HEK293 (cell line): ENCODE measurements at regions not wholly inside any gene's neighbourhood (a gene's known extent, or its start where the extent isn't known, plus 50 kb on each side); places are given as distances from the start of the nearest gene placed in this dataset.

Source experiments
- CTCF ChIA-PET: fragments of 350-600 bp; formaldehyde crosslinking; extraction: SDS; loops from one replicate; lab custom pipeline; 2021; ENCODE audit warnings: antibody characterized with exemption; lab: Yijun Ruan, JAX
- POLR2A ChIA-PET: fragments of 300-600 bp; formaldehyde crosslinking; extraction: SDS; loops from one replicate; lab custom pipeline; 2020; ENCODE audit warnings: antibody characterized with exemption, inconsistent platforms; lab: Yijun Ruan, JAX
- H3K27ac ChIP-seq: fragments of 200-500 bp; sonication (Bioruptor generic); 2 replicates; pipeline ENCODE4 v1.5.1; 2014; ENCODE audit warnings: low read depth, low read length, control low read depth, inconsistent platforms; ENCODE audit errors: extremely low read depth
- H3K36me3 ChIP-seq, 2 experiments: fragments of 200-500 bp in 1 of 2; sonication (Bioruptor generic) in 1 of 2; 1 replicate in 1 of 2; 2 replicates in 1 of 2; pipeline ENCODE4 v1.5.1; 2014 to 2017; ENCODE audit warnings: inconsistent platforms in 2 of 2, low read length in 2 of 2; ENCODE audit not compliant: control insufficient read depth in 2 of 2, insufficient read depth in 1 of 2
- H3K4me1 ChIP-seq: fragments of 200-500 bp; sonication (Bioruptor generic); 2 replicates; pipeline ENCODE4 v1.5.1; 2014; ENCODE audit warnings: mild to moderate bottlenecking, low read length, inconsistent platforms; ENCODE audit not compliant: control insufficient read depth, insufficient read depth
- H3K4me3 ChIP-seq: 2 replicates; pipeline ENCODE4 v1.5.1; 2011; ENCODE audit warnings: low read depth, mild to moderate bottlenecking, control low read depth, low read length, moderate library complexity
- H3K9me3 ChIP-seq: fragments of 200-500 bp; sonication (Bioruptor generic); 2 replicates; pipeline ENCODE4 v1.5.1; 2014; ENCODE audit warnings: low read depth, low read length, inconsistent platforms; ENCODE audit not compliant: control insufficient read depth, insufficient read depth
- HOXA7 ChIP-seq: sonication (generic); formaldehyde crosslinking; IDR thresholded peaks from 2 replicates; pipeline ENCODE4 v1.8.1; 2022; ENCODE audit warnings: missing genetic modification reagents, borderline replicate concordance
- KLF16 ChIP-seq: fragments of 450-650 bp; formaldehyde crosslinking; IDR thresholded peaks from 2 replicates; pipeline ENCODE4 v1.5.1; 2017; ENCODE audit warnings: missing biosample characterization, missing genetic modification characterization
- MEIS1 ChIP-seq: sonication (generic); formaldehyde crosslinking; IDR thresholded peaks from 2 replicates; pipeline ENCODE4 v1.8.1; 2022; ENCODE audit warnings: missing genetic modification reagents, mild to moderate bottlenecking, borderline replicate concordance
- REPIN1 ChIP-seq: fragments of 450-650 bp; formaldehyde crosslinking; IDR thresholded peaks from 2 replicates; pipeline ENCODE4 v1.5.1; 2017; ENCODE audit warnings: missing biosample characterization, missing genetic modification characterization, low read depth
- ZBTB17 ChIP-seq: fragments of 450-650 bp; formaldehyde crosslinking; IDR thresholded peaks from 2 replicates; pipeline ENCODE4 v1.5.1; 2016; ENCODE audit warnings: missing biosample characterization, missing genetic modification characterization
- ZBTB20 ChIP-seq: fragments of 450-650 bp; formaldehyde crosslinking; IDR thresholded peaks from 2 replicates; pipeline ENCODE4 v1.5.1; 2016; ENCODE audit warnings: missing biosample characterization, missing genetic modification characterization
- ZNF174 ChIP-seq: fragments of 450-650 bp; formaldehyde crosslinking; IDR thresholded peaks from 2 replicates; pipeline ENCODE4 v1.5.0; 2017; ENCODE audit warnings: missing biosample characterization, mild to moderate bottlenecking, missing genetic modification characterization
- ZNF2 ChIP-seq: fragments of 450-650 bp; formaldehyde crosslinking; IDR thresholded peaks from 2 replicates; pipeline ENCODE4 v1.5.1; 2016; ENCODE audit warnings: missing biosample characterization, missing genetic modification characterization
- ZNF248 ChIP-seq: fragments of 450-650 bp; formaldehyde crosslinking; IDR thresholded peaks from 2 replicates; pipeline ENCODE4 v1.5.1; 2017; ENCODE audit warnings: missing biosample characterization, missing genetic modification characterization
- ZNF266 ChIP-seq: fragments of 450-650 bp; formaldehyde crosslinking; IDR thresholded peaks from 2 replicates; pipeline ENCODE4 v1.5.1; 2016; ENCODE audit warnings: missing biosample characterization, missing genetic modification characterization, low read depth
- ZNF350 ChIP-seq: fragments of 450-650 bp; formaldehyde crosslinking; IDR thresholded peaks from 2 replicates; pipeline ENCODE4 v1.5.0; 2017; ENCODE audit warnings: missing biosample characterization, mild to moderate bottlenecking, missing genetic modification characterization
- ZNF404 ChIP-seq: fragments of 450-650 bp; formaldehyde crosslinking; IDR thresholded peaks from 2 replicates; pipeline ENCODE4 v1.5.1; 2017; ENCODE audit warnings: missing biosample characterization, missing genetic modification characterization
- ZNF530 ChIP-seq: fragments of 450-650 bp; formaldehyde crosslinking; IDR thresholded peaks from 2 replicates; pipeline ENCODE4 v1.5.1; 2016; ENCODE audit warnings: low read depth, missing biosample characterization, missing genetic modification characterization
- ZNF585B ChIP-seq: fragments of 450-650 bp; formaldehyde crosslinking; IDR thresholded peaks from 2 replicates; pipeline ENCODE4 v1.5.1; 2016; ENCODE audit warnings: missing biosample characterization, missing genetic modification characterization
- ZNF660 ChIP-seq: fragments of 450-650 bp; IDR thresholded peaks from 2 replicates; pipeline ENCODE4 v1.5.1; 2018; ENCODE audit warnings: missing biosample characterization, mild to moderate bottlenecking, missing genetic modification characterization
- ZNF777 ChIP-seq: fragments of 450-650 bp; formaldehyde crosslinking; IDR thresholded peaks from 2 replicates; pipeline ENCODE4 v1.5.1; 2017; ENCODE audit warnings: missing biosample characterization, missing genetic modification characterization, borderline replicate concordance
- ZNF792 ChIP-seq: fragments of 450-650 bp; formaldehyde crosslinking; IDR thresholded peaks from 2 replicates; pipeline ENCODE4 v1.5.1; 2016; ENCODE audit warnings: missing biosample characterization, missing genetic modification characterization
- ZNF843 ChIP-seq: fragments of 450-650 bp; formaldehyde crosslinking; IDR thresholded peaks from 2 replicates; pipeline ENCODE4 v1.5.1; 2016; ENCODE audit warnings: missing biosample characterization, missing genetic modification characterization
- ZSCAN16 ChIP-seq: fragments of 450-650 bp; formaldehyde crosslinking; IDR thresholded peaks from 2 replicates; pipeline ENCODE4 v1.5.1; 2016; ENCODE audit warnings: missing biosample characterization, missing genetic modification characterization
- TF ChIP-seq, protein P1 (sequence below): sonication (generic); formaldehyde crosslinking; IDR thresholded peaks from 2 replicates; pipeline ENCODE4 v1.8.1; 2022; ENCODE audit warnings: mild to moderate bottlenecking, moderate library complexity, missing genetic modification reagents
- TF ChIP-seq, protein P2 (sequence below): fragments of 450-650 bp; formaldehyde crosslinking; IDR thresholded peaks from 2 replicates; pipeline ENCODE4 v1.5.1; 2016; ENCODE audit warnings: missing biosample characterization, missing genetic modification characterization
- TF ChIP-seq, protein P3 (sequence below): fragments of 450-650 bp; formaldehyde crosslinking; IDR thresholded peaks from 2 replicates; pipeline ENCODE4 v1.5.1; 2016; ENCODE audit warnings: missing biosample characterization, missing genetic modification characterization
- TF ChIP-seq, protein P4 (sequence below): fragments of 450-650 bp; formaldehyde crosslinking; optimal IDR thresholded peaks from 2 replicates; pipeline ENCODE3; 2016; ENCODE audit warnings: missing biosample characterization, mild to moderate bottlenecking, missing genetic modification characterization
- TF ChIP-seq, protein P5 (sequence below): fragments of 450-650 bp; formaldehyde crosslinking; IDR thresholded peaks from 2 replicates; pipeline ENCODE4 v1.5.1; 2016; ENCODE audit warnings: missing biosample characterization, missing genetic modification characterization

DNA sequence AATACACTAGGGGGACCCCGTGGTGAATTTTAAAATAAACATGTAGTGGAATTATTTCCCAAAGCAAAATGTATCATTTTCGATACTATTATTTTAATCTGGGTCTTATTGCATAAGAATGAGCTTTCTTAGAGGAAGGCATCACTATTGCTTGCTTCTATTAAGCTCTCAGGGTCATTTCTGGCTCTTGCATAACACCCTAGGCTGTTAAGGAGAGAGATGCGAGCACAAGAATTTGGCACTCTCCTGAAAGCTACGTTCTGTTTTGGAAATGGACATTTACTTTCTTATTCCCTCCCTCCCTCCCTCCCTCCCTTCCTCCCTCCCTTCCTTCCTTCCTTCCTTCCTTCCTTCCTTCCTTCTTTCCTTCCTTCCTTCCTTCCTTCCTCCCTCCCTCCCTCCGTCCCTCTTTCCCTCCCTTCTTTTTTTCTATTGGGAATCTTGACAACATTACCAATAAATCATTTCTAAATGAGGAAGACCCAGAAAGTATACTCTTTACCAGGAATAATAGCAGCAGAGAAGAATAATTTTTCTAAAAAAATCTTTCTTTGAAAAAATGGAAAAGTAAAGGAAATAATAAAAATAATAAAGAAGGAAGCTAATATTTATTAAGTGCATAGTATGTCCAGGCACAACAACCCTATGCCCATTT, 83.6 kb upstream of the BDNF start (continued):
- TF ChIP-seq ZNF248 (tag by site-specific recombination) (no peak), ZNF585B (tag by site-specific recombination) (no peak), KLF16 (tag by site-specific recombination) (no peak), ZNF350 (tag by site-specific recombination) (no peak), ZNF530 (tag by site-specific recombination) (no peak), ZNF266 (tag by site-specific recombination) (no peak), ZNF843 (tag by site-specific recombination) (no peak)
- TF ChIP-seq, protein P1, sequence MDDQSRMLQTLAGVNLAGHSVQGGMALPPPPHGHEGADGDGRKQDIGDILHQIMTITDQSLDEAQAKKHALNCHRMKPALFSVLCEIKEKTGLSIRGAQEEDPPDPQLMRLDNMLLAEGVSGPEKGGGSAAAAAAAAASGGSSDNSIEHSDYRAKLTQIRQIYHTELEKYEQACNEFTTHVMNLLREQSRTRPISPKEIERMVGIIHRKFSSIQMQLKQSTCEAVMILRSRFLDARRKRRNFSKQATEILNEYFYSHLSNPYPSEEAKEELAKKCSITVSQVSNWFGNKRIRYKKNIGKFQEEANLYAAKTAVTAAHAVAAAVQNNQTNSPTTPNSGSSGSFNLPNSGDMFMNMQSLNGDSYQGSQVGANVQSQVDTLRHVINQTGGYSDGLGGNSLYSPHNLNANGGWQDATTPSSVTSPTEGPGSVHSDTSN, result no peak
- TF ChIP-seq, protein P2, sequence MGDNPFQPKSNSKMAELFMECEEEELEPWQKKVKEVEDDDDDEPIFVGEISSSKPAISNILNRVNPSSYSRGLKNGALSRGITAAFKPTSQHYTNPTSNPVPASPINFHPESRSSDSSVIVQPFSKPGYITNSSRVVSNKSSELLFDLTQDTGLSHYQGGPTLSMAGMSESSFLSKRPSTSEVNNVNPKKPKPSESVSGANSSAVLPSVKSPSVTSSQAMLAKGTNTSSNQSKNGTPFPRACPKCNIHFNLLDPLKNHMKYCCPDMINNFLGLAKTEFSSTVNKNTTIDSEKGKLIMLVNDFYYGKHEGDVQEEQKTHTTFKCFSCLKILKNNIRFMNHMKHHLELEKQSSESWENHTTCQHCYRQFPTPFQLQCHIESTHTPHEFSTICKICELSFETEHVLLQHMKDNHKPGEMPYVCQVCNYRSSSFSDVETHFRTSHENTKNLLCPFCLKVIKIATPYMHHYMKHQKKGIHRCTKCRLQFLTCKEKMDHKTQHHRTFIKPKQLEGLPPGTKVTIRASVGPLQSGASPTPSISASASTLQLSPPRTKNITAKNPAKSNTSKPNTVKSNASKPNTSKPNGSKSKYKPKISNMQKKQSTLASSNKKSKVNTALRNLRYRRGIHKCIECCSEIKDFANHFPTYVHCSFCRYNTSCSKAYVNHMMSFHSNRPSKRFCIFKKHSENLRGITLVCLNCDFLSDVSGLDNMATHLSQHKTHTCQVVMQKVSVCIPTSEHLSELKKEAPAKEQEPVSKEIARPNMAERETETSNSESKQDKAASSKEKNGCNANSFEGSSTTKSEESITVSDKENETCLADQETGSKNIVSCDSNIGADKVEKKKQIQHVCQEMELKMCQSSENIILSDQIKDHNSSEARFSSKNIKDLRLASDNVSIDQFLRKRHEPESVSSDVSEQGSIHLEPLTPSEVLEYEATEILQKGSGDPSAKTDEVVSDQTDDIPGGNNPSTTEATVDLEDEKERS (tag by site-specific recombination), result no peak
- TF ChIP-seq, protein P3, sequence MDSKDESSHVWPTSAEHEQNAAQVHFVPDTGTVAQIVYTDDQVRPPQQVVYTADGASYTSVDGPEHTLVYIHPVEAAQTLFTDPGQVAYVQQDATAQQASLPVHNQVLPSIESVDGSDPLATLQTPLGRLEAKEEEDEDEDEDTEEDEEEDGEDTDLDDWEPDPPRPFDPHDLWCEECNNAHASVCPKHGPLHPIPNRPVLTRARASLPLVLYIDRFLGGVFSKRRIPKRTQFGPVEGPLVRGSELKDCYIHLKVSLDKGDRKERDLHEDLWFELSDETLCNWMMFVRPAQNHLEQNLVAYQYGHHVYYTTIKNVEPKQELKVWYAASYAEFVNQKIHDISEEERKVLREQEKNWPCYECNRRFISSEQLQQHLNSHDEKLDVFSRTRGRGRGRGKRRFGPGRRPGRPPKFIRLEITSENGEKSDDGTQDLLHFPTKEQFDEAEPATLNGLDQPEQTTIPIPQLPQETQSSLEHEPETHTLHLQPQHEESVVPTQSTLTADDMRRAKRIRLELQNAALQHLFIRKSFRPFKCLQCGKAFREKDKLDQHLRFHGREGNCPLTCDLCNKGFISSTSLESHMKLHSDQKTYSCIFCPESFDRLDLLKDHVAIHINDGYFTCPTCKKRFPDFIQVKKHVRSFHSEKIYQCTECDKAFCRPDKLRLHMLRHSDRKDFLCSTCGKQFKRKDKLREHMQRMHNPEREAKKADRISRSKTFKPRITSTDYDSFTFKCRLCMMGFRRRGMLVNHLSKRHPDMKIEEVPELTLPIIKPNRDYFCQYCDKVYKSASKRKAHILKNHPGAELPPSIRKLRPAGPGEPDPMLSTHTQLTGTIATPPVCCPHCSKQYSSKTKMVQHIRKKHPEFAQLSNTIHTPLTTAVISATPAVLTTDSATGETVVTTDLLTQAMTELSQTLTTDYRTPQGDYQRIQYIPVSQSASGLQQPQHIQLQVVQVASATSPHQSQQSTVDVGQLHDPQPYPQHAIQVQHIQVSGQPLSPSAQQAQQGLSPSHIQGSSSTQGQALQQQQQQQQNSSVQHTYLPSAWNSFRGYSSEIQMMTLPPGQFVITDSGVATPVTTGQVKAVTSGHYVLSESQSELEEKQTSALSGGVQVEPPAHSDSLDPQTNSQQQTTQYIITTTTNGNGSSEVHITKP (tag by site-specific recombination), result no peak
- TF ChIP-seq, all 188 proteins: peak for 0

DNA sequence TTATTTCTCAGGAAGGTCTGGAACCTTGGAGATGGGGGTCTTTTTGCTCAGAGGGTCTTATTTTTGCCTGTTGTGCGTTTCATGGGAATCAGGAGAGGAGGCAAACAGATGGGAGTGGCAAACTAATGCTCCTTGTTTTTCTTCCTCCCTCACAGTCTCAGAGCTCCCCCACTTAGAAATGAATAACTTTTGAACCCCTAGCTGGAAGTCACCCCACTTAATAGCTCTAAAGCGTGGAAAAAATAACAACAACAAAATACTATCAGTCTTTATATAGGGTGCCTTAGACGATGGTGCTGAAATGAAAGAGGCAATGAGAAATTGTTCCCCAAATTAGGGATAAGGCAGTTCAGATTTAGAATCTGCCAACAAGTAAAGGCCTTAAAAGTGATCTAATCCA, 76.8 kb upstream of the BDNF start:
- Histone ChIP-seq H3K27ac (no peak overlapping the region), H3K4me1 (no peaks in the 10 kb centered on the region), H3K36me3 (no peaks in the 10 kb centered on the region), H3K9me3 (no peaks in the 10 kb centered on the region), H3K4me3 (no peak overlapping the region)
- CTCF ChIA-PET, result no interaction called here
- POLR2A ChIA-PET, result no interaction called here
- TF ChIP-seq ZNF660 (tag by site-specific recombination) (no peak), ZNF792 (tag by site-specific recombination) (no peak), ZBTB17 (tag by site-specific recombination) (no peak)
- TF ChIP-seq, protein P4, sequence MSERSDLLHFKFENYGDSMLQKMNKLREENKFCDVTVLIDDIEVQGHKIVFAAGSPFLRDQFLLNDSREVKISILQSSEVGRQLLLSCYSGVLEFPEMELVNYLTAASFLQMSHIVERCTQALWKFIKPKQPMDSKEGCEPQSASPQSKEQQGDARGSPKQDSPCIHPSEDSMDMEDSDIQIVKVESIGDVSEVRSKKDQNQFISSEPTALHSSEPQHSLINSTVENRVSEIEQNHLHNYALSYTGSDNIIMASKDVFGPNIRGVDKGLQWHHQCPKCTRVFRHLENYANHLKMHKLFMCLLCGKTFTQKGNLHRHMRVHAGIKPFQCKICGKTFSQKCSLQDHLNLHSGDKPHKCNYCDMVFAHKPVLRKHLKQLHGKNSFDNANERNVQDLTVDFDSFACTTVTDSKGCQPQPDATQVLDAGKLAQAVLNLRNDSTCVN, result no peak

DNA sequence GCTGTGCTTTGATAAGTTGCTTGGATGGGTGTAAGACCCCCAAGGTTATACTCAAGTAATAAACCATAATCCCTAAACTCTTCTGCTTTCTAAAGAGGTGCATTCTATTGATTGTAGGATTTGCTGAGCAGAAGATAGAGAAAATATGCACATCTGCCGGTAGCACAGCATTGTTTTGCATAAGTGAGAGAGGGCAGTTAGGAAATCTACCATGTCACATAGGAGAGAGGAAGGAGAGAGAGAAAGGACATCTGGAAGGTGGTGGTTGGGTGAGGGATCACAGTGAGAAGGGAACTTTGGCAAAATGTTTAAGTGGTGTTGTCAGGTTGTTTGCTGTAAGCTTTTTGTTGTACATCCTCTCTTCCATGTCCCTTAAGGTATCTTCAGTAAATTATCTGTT, 73.6 kb upstream of the BDNF start:
- Histone ChIP-seq H3K4me1 (no peaks in the 10 kb centered on the region), H3K36me3 (no peaks in the 10 kb centered on the region), H3K9me3 (no peaks in the 10 kb centered on the region), H3K27ac (no peak overlapping the region), H3K4me3 (no peak overlapping the region)
- POLR2A ChIA-PET, result no interaction called here
- CTCF ChIA-PET, result interaction anchor here (0.6 kb wide), 1 partner anchor 9 kb away, joined by 3 read pairs; no protein-coding TSS in a partner anchor
- TF ChIP-seq ZNF2 (no peak), ZNF777 (tag by site-specific recombination) (no peak), ZNF792 (tag by site-specific recombination) (no peak), MEIS1 (CRISPR knock-in tag) (no peak), ZBTB20 (tag by site-specific recombination) (no peak), HOXA7 (CRISPR knock-in tag) (no peak), ZSCAN16 (no peak), ZNF174 (tag by site-specific recombination) (no peak), ZNF404 (tag by site-specific recombination) (no peak), REPIN1 (no peak)
- TF ChIP-seq, protein P5, sequence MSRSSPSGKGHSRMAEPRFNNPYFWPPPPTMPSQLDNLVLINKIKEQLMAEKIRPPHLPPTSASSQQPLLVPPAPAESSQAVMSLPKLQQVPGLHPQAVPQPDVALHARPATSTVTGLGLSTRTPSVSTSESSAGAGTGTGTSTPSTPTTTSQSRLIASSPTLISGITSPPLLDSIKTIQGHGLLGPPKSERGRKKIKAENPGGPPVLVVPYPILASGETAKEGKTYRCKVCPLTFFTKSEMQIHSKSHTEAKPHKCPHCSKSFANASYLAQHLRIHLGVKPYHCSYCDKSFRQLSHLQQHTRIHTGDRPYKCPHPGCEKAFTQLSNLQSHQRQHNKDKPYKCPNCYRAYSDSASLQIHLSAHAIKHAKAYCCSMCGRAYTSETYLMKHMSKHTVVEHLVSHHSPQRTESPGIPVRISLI (tag by site-specific recombination), result no peak
